ENCODE measurements at regions not wholly inside any gene's neighbourhood (a gene's known extent, or its start where the extent isn't known, plus 50 kb on each side); places are given as distances from the start of the nearest gene placed in this dataset.

GRCh38 chr4:42326040-42326439, 71.2 kb upstream of the SHISA3 start:
- TF ChIP-seq POLR2A (IDR thresholded peaks at IDR 0.05) (no peak), CTCF (IDR thresholded peaks at IDR 0.05) (no peak)
